ACHN (cell line): ENCODE measurements at regions not wholly inside any gene's neighbourhood (a gene's known extent, or its start where the extent isn't known, plus 50 kb on each side); places are given as distances from the start of the nearest gene placed in this dataset.
"Not testable (repeated sequence)": the region's sequence is repeated elsewhere in the genome, so short reads cannot be mapped to it uniquely, and the experiment has no call there.

ENCODE experiments used
- DNase-seq: peaks from one replicate; pipeline ENCODE4 v3.0.0-alpha.2; 2015
- in situ Hi-C: cut with HindIII; loops from 2 replicates; pipeline ENCODE4 v1.10.0; 2017; ENCODE audit warnings: low sequenced_read_pairs, low pct_ligation_motif_present, low pct_unique_long_range_greater_than_20kb

DNA sequence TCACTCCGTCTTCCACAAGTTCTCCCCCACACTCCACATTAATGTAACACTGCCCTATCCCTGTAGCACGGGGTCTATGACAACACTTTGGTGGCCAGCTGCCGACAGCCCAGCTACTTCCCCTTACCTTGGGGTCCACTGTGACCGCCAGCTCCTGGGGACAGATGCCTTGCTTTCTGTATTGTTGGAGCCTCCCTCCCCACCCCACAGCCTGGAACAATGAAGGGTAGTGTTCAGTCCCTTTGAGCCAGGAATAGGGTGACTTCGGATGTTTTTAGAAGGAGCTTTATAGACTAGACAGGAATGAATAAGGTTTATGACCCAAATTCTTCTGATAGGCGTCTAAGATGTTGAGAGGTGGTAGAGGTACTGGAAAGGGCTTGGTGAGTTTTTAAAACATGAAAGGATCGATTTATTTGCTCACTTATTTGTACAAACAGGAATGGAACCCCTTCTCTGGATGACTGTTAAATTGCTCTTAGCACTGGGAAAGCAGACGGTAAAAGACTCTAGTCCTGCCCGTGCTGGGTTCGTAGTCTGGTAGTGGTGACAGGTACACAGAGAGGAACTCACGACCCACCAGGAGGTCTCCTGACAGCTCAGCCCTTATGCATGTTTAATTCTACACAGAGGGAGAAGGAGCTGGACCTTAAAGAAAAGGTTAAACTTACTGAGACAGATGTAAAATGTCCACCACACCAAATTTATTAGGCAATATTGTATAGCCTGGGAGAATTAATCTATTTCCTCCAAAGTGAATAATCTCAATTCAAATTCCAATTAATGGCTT, 90.9 kb downstream of the MYCN start:
- no peak for DNase-seq
- in situ Hi-C loops = no loop called here

DNA sequence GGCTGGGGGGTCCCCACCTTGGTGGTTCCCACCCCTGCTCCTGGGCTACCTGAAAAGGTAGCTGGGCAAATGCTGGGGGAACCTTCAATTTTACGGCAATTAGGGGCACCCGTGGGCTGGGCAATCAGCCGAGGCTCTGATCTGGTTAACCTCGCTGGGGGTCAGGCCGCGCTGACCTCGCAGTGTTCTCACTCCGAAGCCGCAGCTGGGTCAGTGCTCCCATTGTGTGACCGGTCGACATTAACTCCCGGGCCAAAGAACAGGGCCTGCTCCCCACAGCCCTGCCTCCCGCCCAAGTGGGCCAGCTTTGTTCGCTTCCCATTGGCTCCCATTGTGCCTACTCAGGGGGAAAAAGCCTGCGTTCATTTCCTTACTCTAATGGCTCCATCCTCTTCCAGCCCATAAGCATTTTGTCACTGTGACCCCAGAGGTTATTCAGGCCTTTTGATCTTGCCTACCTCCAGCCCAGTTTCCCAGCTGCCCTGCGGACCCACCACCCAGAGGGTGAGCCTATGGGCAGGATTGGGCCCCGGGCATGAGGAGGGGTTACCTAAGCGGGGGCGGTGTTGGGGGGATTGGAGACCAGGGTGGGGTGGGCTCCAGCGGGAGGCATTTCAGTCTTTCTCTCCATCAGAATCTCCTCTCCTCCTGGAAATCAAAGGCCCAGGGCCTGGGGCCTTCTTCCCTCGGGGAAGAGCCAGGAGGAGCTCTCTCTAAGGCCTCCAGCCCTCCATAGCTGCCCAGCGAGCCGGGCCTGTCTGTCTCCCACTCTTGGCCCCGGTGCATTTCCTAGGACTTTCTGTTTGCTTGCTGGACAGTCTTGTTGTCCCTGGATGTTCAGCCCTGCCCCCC, 90.1 kb downstream of the MYCN start:
- in situ Hi-C loops = no loop called here
- no peak for DNase-seq

DNA sequence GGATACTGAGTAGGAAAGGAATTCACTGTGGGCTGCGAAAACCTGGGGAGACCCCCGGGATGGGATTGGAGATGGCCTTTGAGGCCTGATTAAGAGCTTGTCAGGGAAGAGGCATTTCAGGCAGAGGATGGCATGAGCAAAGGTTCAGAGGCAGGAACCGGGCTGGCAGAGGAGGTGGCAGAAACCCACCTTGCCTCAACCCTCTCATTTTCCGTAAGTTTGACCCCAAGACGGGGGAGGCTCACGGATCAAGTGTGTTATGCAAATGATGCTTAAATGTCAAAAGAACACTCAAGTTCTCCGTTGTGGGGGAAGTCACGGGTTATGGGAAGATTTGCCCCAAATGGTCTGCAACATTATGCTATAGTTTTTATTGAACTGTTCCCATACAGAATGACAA, 88.3 kb downstream of the MYCN start:
- in situ Hi-C loops = no loop called here

DNA sequence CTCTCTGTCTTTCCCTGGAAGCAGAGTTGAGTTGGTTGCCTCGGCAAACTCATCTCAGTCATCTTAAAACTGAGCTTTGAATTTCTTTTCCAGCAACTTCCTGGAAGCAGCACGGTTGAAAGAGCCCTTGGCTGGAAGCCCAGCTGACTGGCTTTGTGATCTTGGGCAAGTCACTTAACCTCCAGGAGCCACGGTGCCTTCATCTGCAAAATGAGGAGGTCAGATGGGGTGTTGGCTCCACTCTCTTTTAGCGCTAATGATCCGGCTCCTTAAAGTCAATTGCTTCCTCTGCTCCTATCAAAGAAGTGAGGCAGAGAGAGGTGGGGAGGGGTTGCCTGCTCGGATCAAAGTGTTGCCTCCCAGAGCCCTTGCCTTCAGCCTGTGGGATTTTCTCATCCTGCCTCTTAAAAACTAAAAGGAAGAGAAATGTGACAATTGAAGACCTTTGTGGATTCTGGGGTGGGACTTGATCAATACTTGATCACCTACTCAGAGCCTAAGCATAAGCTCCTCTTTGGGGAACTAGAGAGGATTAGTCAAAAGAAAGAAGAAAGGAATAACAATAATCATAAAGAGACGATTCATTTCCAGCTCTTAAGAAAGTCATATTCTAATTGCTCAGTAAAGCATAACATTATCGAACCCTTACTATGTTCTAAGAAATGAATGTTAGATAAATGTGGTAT, 86.6 kb downstream of the MYCN start:
- DNase-seq = no peak
- in situ Hi-C loops = no loop called here

More for the DNA sequence above, 88.3 kb downstream of the MYCN start:
- no peak for DNase-seq

DNA sequence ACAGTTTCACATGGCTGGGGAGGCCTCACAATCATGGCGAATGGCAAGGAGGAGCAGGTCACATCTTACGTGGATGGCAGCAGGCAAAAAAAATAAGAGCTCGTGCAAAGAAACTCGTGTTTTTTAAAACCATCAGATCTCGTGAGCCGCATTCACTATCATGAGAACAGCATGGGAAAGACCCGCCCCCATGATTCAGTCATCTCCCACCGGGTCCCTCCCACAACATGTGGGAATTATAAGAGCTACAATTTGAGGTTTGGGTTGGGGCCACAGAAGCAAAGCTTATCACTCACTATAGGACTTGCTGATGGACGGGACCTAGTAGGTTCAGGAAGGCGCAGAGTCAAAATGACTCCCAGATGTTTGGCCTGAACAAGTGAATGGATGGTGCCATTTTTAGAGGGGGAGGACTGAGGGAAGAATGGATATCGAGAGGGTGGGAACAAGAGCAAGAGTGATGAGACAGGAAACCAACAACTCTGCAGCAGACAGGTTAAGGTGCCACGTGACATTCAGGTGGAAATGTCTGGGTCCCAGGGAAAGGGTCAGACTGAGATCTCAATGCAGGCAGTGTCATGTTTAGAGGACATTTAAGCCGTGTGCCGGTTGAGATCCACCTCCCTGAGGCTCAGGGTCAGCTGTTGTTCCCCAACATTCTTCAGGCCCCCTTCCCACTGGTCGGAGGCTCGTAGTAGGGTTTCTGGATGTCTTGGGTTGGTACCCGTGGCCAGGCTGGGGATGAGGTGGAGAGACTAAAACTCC, 85.7 kb downstream of the MYCN start:
- DNase-seq = no peak
- in situ Hi-C loops = no loop called here

DNA sequence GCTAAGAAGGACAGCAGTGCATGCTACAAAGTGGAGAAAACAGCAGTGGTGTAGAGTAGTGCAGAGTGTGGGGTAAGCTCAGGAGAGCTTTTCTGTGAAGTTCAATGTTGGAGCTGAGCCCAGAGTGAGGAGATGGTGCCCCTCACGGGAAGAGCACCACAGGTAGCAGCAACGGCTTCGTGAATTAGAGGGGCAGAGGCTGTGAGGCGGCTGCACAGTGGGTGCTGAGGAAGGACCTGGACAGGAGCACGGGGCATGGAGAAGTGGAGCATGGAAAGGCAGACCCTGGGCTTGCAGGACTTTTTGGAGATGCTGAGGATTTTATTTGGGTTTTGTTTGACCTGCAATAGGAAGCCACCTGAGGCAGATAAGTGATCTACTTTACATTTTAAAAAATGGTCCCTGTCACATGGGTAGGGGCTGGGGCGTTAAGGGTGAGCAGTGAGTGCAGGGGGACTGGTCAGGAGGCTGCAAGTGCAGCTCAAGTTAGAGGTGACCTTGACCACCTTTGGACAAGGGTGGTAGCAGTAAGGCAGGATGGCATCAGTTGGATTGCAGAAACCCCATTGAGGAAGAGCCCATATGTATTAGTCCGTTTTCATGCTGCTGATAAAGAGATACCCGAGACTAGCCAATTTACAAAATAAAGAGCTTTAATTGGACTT, 85.0 kb downstream of the MYCN start:
- DNase-seq = no peak
- in situ Hi-C loops = no loop called here

DNA sequence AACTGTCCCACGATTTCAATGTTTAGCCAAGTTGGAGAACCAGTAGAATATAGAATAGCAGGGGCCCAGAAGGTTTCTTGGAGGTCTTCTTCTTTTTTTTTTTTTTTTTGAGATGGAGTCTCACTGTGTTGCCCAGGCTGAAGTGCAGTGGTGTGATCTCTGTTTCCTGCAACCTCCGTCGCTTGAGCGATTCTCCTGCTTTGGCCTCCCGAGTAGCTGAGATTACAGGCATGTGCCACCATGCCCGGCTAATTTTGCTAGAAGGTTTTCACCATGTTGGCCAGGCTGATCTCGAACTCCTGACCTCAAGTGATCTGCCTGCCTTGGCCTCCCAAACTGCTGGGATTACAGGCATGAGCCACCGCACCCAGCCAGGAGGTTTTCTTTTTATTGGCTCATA, 84.3 kb downstream of the MYCN start:
- in situ Hi-C loops, DNase-seq: not testable (repeated sequence)

DNA sequence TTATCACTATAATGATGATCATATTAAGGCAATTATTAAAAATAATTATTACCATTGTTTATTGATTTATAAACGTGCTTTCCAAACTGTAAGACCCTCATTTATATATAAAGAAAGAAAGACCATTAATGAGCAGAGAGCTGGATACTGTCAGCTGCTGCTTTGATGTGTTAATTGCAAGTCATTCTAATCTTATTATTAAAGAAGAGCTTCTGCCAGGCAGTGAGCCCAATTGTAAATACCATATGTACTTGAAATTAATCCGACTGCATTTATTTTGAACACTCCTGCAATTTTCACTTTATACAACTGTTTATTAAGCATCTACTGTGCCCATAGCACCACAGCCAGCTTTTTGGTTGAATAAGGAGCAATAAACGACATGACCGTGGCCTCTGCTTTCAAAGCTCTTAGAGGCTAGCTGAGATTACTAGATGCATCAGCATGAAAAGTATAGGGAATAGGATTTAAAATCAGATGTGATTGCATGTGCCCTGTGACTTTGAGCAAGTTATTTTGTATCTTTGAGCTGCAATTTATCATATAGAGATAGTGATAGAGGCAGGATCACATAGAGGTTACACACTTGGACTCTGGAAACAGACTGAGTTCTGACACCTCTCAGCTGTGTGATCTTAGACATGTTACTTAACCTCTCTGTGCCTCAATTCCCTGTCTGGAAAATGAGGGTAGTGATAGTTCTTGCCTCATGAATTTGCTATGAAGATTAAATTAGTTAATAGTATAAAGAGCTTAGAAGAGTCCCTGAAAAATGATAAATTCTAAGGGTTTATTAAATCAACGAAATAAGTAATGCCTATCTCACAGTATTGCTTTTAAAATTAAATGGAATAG, 83.4 kb downstream of the MYCN start:
- no peak for DNase-seq
- in situ Hi-C loops = no loop called here

DNA sequence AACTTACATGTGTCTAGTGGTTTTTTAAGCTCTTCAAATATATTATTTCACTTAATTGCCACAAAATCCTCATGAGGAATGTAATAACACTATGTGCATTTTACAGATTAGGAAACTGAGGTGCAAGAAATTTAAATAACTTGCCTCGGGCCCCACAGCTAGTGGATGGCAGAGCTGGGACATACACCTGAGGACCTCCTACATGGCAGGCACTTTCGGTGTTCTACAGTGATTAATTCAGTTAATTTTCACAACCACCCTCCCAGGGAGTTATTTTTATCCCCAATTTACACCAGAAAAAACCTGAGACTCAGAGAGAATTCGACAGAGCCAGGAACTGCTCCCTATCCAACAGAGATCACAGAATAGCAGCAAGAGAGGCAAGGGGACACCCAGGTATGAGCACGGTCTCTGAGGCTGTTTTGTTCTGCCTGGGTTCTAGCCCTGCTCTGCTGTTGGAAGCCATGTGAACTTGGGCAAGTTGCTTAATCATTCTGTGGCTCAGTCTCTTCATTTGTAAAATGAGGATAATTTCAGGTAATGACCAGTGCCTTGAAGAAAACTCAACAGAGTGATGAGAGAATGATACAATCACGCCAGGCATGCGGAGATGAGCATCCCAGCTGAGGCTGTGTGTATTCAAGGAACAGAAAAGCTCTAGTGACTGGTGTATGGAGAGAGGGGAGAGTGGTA, 82.3 kb downstream of the MYCN start:
- in situ Hi-C loops = no loop called here

DNA sequence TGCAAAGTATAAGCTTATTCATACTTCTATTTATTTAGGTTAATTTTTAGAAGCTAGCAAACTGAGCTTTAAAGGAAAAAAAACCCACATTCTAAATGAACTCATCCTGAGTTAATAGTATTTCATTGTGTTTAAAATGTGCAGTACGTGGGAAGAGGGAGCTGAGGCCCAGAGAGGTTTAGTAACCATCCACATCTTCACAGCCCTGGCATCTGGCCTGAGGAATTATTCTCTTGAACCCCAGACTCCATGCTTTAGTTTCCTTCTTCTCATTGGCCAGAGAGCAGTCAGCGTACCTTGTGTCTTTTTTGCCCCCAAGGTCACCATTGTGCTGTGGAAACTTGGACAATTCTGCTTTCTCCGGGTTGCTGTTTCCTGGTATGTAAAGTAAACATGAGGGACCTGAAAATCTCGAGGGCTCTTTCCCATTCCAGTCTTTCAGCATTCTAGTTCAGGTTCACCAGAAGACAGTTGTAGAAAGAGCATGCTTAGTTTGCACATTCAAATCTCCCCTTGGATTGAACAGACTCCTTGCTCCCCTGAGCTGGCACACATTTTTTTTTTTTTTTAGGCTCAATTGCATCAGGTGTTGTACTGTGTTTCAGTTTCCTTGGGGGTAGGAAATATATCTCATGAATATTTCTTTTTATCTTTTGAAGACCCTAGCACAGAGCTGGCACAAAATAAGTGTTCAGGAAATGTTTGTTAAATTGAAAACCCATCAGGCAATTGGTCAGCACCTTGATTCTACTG, 81.4 kb downstream of the MYCN start:
- no peak for DNase-seq
- in situ Hi-C loops = no loop called here

More for the DNA sequence above, 82.3 kb downstream of the MYCN start:
- no peak for DNase-seq

DNA sequence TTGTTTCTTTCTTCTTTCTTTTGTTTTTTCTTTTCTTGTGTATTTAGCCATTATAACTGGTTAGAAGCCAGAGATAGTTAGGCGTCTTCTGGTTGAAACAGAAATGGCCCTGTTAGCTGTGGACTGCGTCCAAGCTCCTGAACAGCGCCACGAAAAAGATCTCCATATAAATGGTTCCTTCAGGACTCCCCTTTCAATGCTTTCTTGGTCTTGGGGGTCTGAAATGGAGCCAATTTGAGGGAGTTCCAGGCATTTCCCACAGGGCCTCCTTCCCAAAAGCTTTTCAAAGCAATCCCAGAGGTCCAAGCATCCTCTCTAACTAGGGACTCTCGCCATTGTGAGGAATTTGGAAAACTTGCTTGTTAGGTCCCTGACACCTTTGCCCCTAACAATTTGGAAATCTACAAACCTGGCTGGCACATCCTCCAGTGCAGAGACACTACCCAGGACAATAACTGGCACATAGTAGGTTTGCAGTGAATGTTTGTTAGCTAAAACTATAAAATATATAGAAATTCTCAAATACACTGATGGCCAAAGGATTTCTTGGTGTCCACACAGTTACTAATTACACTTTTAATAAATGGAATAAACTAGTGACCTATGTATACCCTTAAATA, 80.1 kb downstream of the MYCN start:
- no peak for DNase-seq
- in situ Hi-C loops = no loop called here

DNA sequence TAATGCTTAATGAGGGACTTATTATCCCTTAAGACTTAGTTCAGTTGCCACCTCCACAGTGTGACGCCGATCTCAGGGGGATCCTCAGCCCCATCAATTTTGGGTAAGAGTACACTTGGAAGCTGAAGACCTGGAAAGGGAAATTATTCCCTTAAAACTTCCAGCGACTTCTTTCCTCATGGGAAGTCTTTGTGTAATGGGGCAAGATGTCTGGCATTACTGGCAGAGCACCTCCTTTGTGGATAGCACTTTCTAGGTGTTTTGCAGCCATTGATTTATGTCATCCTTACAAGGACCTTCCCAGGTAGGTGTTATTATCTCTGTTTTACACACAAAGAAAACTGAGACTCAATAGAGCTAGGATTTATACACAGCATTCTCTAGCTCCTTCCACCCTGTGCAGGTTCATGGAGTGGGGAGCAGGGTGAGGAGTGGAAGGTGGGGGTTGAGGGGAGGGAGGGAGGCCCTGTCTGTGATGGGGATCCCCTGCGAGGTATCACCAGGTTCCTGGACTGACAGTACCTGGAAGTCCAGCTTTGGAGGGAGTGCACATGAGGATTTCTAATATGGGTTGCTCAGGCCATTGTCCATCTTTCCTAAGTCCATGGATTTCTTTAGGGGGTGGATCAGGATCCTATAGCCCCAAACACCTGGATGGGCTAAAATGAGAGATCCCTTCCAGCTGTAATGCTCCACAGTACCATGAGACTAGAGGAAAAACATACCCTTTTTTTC, 79.4 kb downstream of the MYCN start:
- DNase-seq = no peak
- in situ Hi-C loops = no loop called here

DNA sequence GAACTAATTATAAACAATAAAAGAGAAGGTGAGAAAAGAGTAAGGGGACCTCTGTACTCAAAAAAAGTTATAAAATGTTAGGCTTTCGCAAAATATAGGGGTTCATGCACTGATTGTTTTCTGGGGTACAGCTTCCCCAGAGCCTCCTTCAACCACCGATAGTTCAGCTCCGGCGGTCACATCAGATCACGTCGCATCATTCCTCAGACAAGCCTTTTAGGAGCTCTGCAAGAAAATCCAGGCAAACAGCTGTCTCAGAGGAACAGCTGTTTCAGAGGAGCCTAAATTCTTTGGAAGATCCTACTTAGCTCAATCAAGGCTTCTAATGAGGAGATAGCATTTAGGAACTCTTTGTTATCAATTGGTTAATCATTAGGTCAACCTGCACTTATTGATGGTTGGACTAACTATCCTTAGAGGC, 78.7 kb downstream of the MYCN start:
- no peak for DNase-seq
- in situ Hi-C loops = no loop called here

DNA sequence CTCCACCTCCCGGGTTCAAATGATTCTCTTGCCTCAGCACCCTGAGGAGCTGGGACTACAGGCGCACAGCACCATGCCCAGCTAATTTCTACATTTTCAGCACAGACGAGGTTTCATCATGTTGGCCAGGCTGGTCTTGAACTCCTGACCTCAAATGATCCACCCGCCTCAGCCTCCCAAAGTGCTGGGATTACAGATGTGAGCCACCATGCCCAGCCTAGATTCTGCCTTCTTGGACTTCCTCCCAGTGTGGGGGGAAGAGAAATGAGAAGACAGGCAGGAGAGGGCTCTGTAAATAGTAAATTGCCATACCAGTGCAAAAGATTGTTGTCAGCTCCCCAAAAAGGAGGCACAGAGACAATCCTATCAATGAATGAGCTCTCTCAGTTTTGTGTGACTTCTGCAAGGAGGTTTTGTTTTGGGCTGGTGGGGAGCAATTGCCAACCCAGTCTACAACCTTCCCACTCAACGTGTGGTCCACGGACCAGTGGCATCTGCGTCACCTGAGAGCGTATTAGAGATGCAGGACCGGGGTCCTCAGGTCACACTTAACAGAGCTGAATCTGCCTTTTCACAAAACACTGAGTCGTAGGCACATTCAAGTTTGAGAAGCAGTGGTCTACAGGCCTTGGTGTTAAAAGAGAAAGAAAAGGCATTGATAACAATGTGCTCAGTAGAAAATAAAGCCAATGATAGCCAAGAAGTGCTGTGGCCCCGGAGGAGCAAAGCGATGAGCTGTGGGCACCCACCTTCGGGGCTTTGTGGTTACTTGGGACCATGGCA, 78.1 kb downstream of the MYCN start:
- no peak for DNase-seq

More for the DNA sequence above, 78.1 kb downstream of the MYCN start:
- in situ Hi-C loops = no loop called here
